Progenitor cell of endocrine pancreas (in vitro differentiated cells): ENCODE measurements at regions not wholly inside any gene's neighbourhood (a gene's known extent, or its start where the extent isn't known, plus 50 kb on each side); places are given as distances from the start of the nearest gene placed in this dataset.

Experiments used
- DNase-seq: peaks from one replicate; pipeline ENCODE4 v3.0.0; 2021; ENCODE audit warnings: low spot score; ENCODE audit not compliant: unreplicated experiment
- H3K27ac Mint-ChIP-seq: 2 replicates; pipeline ENCODE4 v1.8.0; 2021; ENCODE audit warnings: mild to moderate bottlenecking, moderate library complexity, mixed read lengths
- H3K27me3 Mint-ChIP-seq: 2 replicates; pipeline ENCODE4 v1.8.0; 2021; ENCODE audit warnings: mixed read lengths
- H3K36me3 Mint-ChIP-seq: 2 replicates; pipeline ENCODE4 v1.8.0; 2022; ENCODE audit warnings: mixed read lengths; ENCODE audit not compliant: insufficient read depth
- H3K4me1 Mint-ChIP-seq: 2 replicates; pipeline ENCODE4 v1.8.0; 2021; ENCODE audit warnings: low read depth, mixed read lengths
- H3K4me3 Mint-ChIP-seq: 2 replicates; pipeline ENCODE4 v1.8.0; 2021; ENCODE audit warnings: low read depth, mild to moderate bottlenecking, moderate library complexity, mixed read lengths
- H3K9me3 Mint-ChIP-seq: 2 replicates; pipeline ENCODE4 v1.8.0; 2021; ENCODE audit warnings: low read depth, mixed read lengths
- CTCF ChIP-seq: fragments of 200-600 bp; sonication (generic); IDR thresholded peaks from one replicate; pipeline ENCODE4 v1.5.0; 2021; ENCODE audit warnings: antibody characterized with exemption, mild to moderate bottlenecking; ENCODE audit not compliant: unreplicated experiment

GRCh38 chr18:37913051-37913450 lies 347.5 kb upstream of the CELF4 start:
- H3K36me3 Mint-ChIP-seq = no peaks in the 10 kb centered on the region
- peaks cover 5% of the 10 kb centered on the region for H3K4me1 Mint-ChIP-seq
- H3K9me3 Mint-ChIP-seq = no peaks in the 10 kb centered on the region
- no peak for DNase-seq
- no peaks in the 10 kb centered on the region for H3K27me3 Mint-ChIP-seq
- TF ChIP-seq CTCF = no peak
- H3K27ac Mint-ChIP-seq = no peak overlapping the region
- no peak overlapping the region for H3K4me3 Mint-ChIP-seq

GRCh38 chr18:37902344-37902743 lies 336.7 kb upstream of the CELF4 start:
- no peaks in the 10 kb centered on the region for H3K4me1 Mint-ChIP-seq
- DNase-seq = no peak
- H3K27ac Mint-ChIP-seq = no peak overlapping the region
- H3K27me3 Mint-ChIP-seq = peaks cover 16% of the 10 kb centered on the region
- no peak for TF ChIP-seq CTCF
- H3K36me3 Mint-ChIP-seq = no peaks in the 10 kb centered on the region
- no peak overlapping the region for H3K4me3 Mint-ChIP-seq
- no peaks in the 10 kb centered on the region for H3K9me3 Mint-ChIP-seq

- TF ChIP-seq CTCF = no peak
- Mint-ChIP-seq H3K4me1 (peaks cover under 1% of the 10 kb centered on the region), H3K9me3 (no peaks in the 10 kb centered on the region), H3K27me3 (peaks cover 7% of the 10 kb centered on the region), H3K36me3 (no peaks in the 10 kb centered on the region), H3K4me3 (no peak overlapping the region), H3K27ac (no peak overlapping the region)
- no peak for DNase-seq
These were observed 334.7 kb upstream of the CELF4 start for GRCh38 chr18:37900326-37900725.

- peaks cover 5% of the 10 kb centered on the region for H3K4me1 Mint-ChIP-seq
- no peak overlapping the region for H3K27ac Mint-ChIP-seq
- H3K9me3 Mint-ChIP-seq = no peaks in the 10 kb centered on the region
- TF ChIP-seq CTCF = no peak
- H3K36me3 Mint-ChIP-seq = no peaks in the 10 kb centered on the region
- H3K27me3 Mint-ChIP-seq = peaks cover 16% of the 10 kb centered on the region
- no peak overlapping the region for H3K4me3 Mint-ChIP-seq
- no peak for DNase-seq
These were observed 324.4 kb upstream of the CELF4 start for GRCh38 chr18:37889963-37890362.

- no peak for TF ChIP-seq CTCF
- DNase-seq = no peak
- H3K27ac Mint-ChIP-seq = no peak overlapping the region
- no peaks in the 10 kb centered on the region for H3K36me3 Mint-ChIP-seq
- peaks cover 5% of the 10 kb centered on the region for H3K9me3 Mint-ChIP-seq
- H3K27me3 Mint-ChIP-seq = peaks cover 4% of the 10 kb centered on the region
- no peak overlapping the region for H3K4me3 Mint-ChIP-seq
- H3K4me1 Mint-ChIP-seq = peaks cover 15% of the 10 kb centered on the region
These were observed 309.1 kb upstream of the CELF4 start for GRCh38 chr18:37874721-37875120.
